Neural progenitor cell (in vitro differentiated cells): ENCODE measurements at regions not wholly inside any gene's neighbourhood (a gene's known extent, or its start where the extent isn't known, plus 50 kb on each side); places are given as distances from the start of the nearest gene placed in this dataset.

Source experiments
- CTCF ChIP-seq: fragments of 200-600 bp; sonication (generic); IDR thresholded peaks from 2 replicates; pipeline ENCODE4 v1.5.1; 2017; ENCODE audit warnings: antibody characterized with exemption, mild to moderate bottlenecking
- EZH2 ChIP-seq: fragments of 200-600 bp; sonication (generic); IDR thresholded peaks from 2 replicates; pipeline ENCODE4 v1.6.1; 2017; ENCODE audit warnings: antibody characterized with exemption, mild to moderate bottlenecking, moderate library complexity
- EZH2phosphoT487 ChIP-seq: fragments of 200-600 bp; sonication (generic); IDR thresholded peaks from 2 replicates; pipeline ENCODE4 v1.6.1; 2017; ENCODE audit warnings: antibody characterized with exemption

- TF ChIP-seq CTCF (no peak), EZH2phosphoT487 (no peak), EZH2 (no peak)
Measured at GRCh38 chr3:180469149-180469548, 132.8 kb upstream of the TTC14 start.
